HG02884 (cell line): ENCODE measurements at regions not wholly inside any gene's neighbourhood (a gene's known extent, or its start where the extent isn't known, plus 50 kb on each side); places are given as distances from the start of the nearest gene placed in this dataset.
"Not testable (repeated sequence)": the region's sequence is repeated elsewhere in the genome, so short reads cannot be mapped to it uniquely, and the experiment has no call there.

Experiments used
- ATAC-seq: cut with Tn5 transposase; IDR thresholded peaks from one replicate; pipeline ENCODE4 v1.9.1; 2021; ENCODE audit warnings: mild to moderate bottlenecking, moderate library complexity; ENCODE audit not compliant: unreplicated experiment

GRCh38 chr7:15143936-15144335, 241.4 kb upstream of the DGKB start:
- ATAC-seq = no peak

- ATAC-seq = no peak
These were observed 240.6 kb upstream of the DGKB start for GRCh38 chr7:15143121-15143520.

- no peak for ATAC-seq
These were observed 237.9 kb upstream of the DGKB start for GRCh38 chr7:15140431-15140830.

- ATAC-seq = no peak
These were observed 229.1 kb upstream of the DGKB start for GRCh38 chr7:15131661-15132060.

GRCh38 chr7:15130666-15131541, 228.4 kb upstream of the DGKB start:
- ATAC-seq = no peak

- no peak for ATAC-seq
These were observed 226.2 kb upstream of the DGKB start for GRCh38 chr7:15128716-15129115.

GRCh38 chr7:15126653-15127052, 224.1 kb upstream of the DGKB start:
- ATAC-seq = not testable (repeated sequence)

GRCh38 chr7:15123901-15124300, 221.3 kb upstream of the DGKB start:
- no peak for ATAC-seq

GRCh38 chr7:15113752-15114151, 211.2 kb upstream of the DGKB start:
- ATAC-seq = no peak

- no peak for ATAC-seq
These were observed 203.2 kb upstream of the DGKB start for GRCh38 chr7:15105711-15106110.

- ATAC-seq = no peak
These were observed 202.0 kb upstream of the DGKB start for GRCh38 chr7:15104411-15105092.

GRCh38 chr7:15099074-15099473, 196.5 kb upstream of the DGKB start:
- ATAC-seq = no peak

- no peak for ATAC-seq
These were observed 194.3 kb upstream of the DGKB start for GRCh38 chr7:15096853-15097252.

- ATAC-seq = no peak
These were observed 192.4 kb upstream of the DGKB start for GRCh38 chr7:15094989-15095388.

- ATAC-seq = no peak
These were observed 185.2 kb upstream of the DGKB start for GRCh38 chr7:15087771-15088170.

GRCh38 chr7:15086862-15087261, 184.3 kb upstream of the DGKB start:
- ATAC-seq = no peak

GRCh38 chr7:15086131-15086611, 183.6 kb upstream of the DGKB start:
- no peak for ATAC-seq

- ATAC-seq = no peak
These were observed 182.8 kb upstream of the DGKB start for GRCh38 chr7:15085366-15085765.

GRCh38 chr7:15084368-15084767, 181.8 kb upstream of the DGKB start:
- ATAC-seq = no peak

- ATAC-seq = no peak
These were observed 179.3 kb upstream of the DGKB start for GRCh38 chr7:15081891-15082290.

GRCh38 chr7:15073301-15073700, 170.8 kb upstream of the DGKB start:
- ATAC-seq = no peak

- ATAC-seq = no peak
These were observed 165.8 kb upstream of the DGKB start for GRCh38 chr7:15068324-15068723.
